HTR-8/SVneo (cell line): ENCODE measurements at regions not wholly inside any gene's neighbourhood (a gene's known extent, or its start where the extent isn't known, plus 50 kb on each side); places are given as distances from the start of the nearest gene placed in this dataset.

Experiments used
- DNase-seq: peaks from one replicate; pipeline ENCODE4 v3.0.0; 2011; ENCODE audit warnings: low spot score, mixed read lengths; ENCODE audit not compliant: insufficient read length
- FAIRE-seq: peaks from 2 replicates; lab custom pipeline; 2011; peaks lifted over from hg19 to GRCh38; lab: Jason Lieb, UNC

DNA sequence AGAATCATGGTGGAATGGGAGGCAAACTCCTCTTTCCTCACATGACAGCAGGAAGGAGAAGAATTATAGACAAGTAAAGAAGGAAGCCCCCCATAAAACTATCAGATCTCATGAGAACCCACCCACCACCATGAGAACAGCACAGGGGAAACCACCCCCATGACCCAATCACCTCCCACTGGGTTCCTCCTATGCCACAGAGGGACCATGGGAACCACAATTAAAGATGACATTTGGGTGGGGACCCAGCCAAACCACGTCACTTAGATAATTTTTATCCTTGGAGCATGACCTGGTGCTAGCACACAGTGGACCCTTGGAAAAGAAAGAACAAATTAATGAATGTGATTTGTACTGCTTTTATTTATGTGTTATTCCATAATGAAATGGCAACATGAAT, 188.6 kb upstream of the NCKAP5 start:
- FAIRE-seq (no peak), DNase-seq (no peak)

DNA sequence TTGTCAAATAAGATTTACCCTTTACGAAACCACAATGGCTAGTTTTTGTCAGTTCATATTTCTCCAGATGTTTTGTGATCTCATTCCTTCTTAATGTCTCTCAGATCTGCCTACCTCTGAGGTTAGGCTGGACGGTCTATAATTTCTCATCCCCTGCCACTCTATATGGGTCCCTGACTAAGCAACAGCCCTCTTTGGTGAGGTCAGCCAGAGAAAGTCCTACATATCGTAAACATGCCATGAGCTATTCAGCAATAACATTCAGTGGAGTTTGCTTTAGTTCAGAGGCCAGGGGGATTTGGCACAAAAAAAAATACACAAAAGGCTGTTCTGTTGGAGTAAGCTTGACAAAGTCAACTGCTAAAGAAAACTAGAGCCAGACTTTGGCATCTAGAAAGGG, 192.1 kb upstream of the NCKAP5 start:
- FAIRE-seq = no peak
- DNase-seq = peak; percentile 32

DNA sequence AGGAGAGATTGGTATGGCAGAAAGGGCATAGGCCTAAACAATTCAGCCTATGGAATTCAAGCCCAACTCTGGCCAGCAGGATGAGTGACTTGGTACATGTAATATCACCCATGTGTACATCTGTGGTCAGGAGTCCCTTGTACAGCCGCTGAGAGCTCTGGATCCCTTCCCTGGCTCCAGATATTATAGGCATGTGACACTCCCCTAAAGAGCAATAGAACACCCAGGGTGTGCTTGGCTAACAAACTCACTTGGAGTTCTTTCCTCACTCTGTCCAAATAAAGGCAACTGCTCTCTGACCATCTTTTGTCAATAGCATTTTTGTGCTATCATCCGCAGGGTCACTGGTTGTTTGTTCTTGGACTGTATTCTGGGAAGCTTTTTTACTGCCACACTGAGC, 197.4 kb upstream of the NCKAP5 start:
- DNase-seq (no peak), FAIRE-seq (no peak)

GRCh38 chr2:133766164-133766832, 198.0 kb upstream of the NCKAP5 start:
- no peak for DNase-seq
- FAIRE-seq = no peak

DNA sequence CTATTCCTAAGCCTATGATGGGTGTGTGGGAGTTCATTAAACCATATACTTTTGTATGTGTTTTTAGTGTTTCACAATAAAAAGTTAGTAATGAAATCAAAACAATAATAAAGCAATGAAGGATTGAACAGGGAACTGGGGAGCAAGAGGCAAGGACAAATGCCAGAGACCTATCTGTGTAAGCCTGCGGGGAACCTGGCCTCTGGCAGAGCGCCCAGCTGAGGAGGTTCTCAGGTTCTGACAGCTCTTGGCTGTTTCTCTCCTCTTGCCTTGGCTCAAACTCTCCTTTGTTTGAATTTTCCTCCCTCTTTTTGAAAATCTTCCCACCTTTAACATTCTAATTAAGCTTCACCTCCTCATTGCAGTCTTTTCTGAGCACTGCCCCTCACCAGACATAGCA, 200.0 kb upstream of the NCKAP5 start:
- FAIRE-seq = no peak

DNA sequence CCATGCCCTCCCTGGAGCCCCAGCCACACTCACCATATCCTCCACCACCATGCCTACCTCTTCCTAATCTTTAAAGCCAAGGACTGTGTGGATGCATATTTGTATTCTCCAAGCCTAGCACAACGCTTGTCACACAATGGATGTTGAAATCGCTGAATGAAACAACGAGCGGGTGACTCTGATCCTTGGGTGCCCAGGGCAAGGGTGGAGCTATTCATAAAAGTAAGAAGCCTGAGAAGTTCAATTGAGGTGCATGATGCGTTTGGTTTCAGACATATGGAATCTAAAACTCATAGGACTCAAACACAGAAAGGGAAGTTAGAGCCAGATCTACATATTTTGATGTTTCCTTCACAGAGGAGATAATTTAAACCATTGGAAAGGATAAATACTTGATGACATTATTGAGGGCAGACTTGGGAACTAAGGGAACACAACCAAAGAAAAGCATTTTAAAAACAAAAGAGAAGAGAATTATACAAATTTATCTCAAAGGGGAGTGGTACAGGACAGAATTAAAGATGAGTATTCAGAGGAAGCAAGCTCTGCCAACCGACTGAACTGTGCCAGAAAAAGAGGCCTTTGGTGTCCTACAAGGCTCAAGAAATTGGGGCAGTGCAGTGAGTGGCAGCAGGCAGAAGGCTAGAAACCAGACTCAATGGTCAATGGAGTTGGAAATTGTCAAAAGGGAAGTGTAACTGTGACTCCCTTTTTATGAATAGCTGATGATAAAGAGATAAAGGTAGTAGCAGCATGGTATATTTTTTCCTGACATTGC, 200.6 kb upstream of the NCKAP5 start:
- FAIRE-seq = no peak

More for the DNA sequence above, 200.0 kb upstream of the NCKAP5 start:
- DNase-seq = no peak

DNA sequence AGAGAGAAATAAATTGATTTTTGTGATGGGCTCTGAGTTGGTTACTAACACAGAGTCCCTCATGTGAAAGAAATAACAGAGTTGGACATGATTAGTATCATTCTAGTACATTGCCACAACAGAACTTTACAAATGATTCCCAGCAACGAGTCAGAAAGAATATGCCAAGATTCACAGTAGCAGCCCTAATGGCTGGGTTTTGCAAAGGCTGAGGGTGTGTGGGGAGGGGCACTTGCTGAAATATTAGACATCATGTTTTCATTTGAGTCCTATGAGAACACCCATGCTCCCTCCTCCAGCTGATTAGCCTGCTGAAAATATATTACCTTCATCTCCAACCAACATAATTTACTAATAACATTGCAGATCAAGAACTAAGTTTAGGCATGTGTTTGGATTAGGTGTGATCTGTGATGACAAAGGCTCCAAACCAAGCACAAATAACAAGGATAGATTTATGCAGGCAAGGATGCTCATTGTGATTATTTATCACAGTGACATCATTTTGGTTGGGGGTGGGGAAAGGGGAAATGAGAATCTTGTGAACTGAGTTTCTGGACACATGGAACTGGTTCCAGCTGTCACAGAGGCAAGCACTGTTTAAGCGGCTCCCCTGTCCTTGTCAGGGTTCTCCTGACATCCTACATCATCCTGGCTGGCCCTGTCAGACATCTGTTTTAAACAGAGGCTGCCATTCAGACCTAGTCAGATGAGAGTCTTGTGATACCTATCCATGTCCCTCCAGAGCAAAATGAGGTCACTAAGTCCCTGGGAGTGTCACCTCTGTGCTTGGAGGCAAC, 205.8 kb upstream of the NCKAP5 start:
- FAIRE-seq = no peak
- DNase-seq = no peak

More for the DNA sequence above, 200.6 kb upstream of the NCKAP5 start:
- DNase-seq = no peak

DNA sequence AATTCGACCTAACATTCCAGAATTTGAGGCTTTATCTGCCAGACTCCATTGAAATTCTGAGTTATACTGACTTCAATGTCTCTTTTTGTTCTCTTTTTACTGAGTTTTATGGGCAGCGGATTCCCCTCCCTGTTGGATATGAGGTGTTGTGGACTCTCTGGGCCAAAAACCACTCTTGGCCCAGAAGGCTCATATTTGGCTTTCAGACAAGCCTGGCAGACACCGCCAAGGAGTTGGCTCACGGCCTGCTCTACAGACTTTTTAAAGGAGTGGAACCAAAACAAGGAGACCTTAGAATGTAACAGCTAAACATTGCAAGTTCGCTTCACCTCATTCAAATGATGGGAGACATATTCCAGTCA, 206.4 kb upstream of the NCKAP5 start:
- no peak for FAIRE-seq
- DNase-seq = no peak

DNA sequence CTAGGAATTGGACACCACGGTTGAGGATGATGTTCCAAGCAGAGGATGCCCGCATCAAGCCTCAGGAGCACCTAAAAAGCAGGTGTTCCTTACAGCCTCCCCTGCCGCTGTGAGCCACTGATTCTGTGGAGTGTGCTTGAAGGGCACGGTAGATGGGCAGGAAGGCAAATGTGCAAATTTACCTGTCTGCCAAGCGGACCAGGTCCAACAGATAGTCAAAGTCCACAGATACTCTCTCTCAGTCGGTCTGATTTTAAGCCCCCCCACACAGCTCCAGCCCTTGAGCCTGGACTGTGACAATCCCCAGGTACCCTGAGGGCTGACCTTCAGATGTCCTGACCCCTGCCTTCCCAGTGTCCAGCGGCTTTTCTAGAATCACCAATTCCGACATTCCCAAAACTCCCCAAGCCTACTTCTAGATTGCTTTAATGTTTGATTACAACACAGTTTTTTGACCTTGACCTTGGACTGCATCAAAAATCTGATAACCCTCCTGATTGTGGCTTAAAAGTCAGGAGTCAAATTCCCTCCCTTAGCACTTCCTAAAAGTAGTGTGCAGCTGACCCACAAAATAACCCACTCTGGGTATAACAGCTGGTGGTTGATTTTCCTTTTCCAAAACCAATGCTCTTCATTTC, 208.8 kb upstream of the NCKAP5 start:
- FAIRE-seq = no peak
- DNase-seq = no peak

DNA sequence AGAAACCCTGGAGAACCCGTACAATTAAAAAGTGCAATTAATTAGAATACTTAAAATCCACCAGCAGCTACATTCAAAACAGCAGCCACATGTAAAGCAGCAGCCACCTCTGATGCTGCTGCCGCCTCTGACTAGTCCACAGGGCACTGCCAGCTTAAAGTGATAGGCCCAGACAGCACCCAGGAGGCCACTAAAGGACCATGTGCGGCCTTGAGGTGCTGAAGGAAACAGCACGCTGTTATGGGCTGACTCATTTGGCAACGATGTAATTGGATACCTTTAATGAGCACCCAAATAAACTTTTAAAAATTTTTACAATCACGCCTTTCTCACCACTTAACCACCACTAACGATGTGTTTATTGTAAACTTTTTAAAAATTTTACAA, 209.3 kb upstream of the NCKAP5 start:
- peak; percentile 42 for DNase-seq

DNA sequence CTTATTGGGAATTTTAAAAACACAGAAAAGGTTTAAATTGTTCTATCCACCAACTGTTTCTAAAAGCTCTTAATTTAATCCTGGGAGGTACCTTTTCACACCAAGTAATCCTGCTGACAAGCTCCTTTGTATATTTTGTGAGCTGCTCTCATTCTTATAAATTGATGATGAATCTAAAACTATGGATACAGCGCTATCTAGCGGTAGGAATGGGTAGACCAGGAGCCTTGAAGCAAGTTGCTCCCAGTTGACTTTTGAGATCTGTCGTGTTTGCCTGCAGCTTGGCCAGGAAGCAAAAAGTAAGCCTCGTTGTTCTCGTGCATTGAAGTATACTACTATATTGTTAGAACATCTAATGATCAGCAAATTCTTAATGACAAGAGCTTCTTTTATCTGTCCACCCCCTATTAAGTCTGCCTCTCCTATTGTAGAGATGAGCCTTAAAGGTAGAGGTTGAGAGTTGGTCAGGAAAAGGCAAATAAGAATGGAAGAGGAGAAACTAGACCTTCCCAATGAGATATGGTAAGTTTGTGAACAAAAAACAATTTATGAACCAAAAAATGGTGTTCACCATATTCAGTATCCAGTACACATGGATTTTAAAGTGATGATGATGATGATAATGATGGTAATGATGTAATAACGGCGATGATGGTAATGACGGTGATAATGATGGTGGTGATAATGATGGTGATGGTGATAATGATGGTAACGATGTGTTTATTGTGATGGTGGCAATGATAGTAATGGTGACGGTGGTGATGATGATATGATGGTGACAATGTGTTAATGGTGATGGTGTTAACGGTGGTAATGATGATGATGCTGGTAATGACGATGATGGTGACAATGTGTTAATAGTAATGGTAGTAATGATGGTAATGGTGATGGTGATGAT, 212.1 kb upstream of the NCKAP5 start:
- FAIRE-seq (no peak), DNase-seq (peak; percentile 48)

More for the DNA sequence above, 209.3 kb upstream of the NCKAP5 start:
- FAIRE-seq = peak; percentile 33

GRCh38 chr2:133780997-133781513, 212.8 kb upstream of the NCKAP5 start:
- no peak for DNase-seq
- FAIRE-seq = peak; percentile 99

- DNase-seq (no peak), FAIRE-seq (no peak)
Observed at GRCh38 chr2:133787207-133787606, 218.9 kb upstream of the NCKAP5 start.

GRCh38 chr2:133787651-133788050, 219.4 kb upstream of the NCKAP5 start:
- FAIRE-seq = no peak

DNA sequence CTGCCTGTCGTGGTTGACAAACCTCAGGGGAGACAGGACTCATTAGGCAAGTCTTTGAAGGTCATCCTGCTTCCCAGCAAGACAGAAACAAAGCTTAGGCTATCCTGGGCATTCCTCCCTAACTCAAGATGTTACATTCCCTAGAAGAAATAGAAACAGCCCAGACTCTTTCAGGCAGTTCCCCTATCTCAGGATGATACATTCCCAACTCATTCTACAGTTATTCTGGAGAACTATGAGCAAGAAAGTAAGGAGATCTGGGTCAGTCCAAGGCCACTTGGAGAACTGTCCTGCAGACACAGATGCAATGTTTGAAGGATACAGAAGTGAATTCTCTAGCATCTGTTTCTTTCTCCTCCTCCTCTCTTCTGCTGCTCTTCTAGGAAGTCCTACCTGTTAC, 220.1 kb upstream of the NCKAP5 start:
- DNase-seq (no peak), FAIRE-seq (no peak)

More at GRCh38 chr2:133787651-133788050, 219.4 kb upstream of the NCKAP5 start:
- DNase-seq = no peak

- DNase-seq (no peak), FAIRE-seq (no peak)
Observed at GRCh38 chr2:133789743-133790142, 221.5 kb upstream of the NCKAP5 start.

DNA sequence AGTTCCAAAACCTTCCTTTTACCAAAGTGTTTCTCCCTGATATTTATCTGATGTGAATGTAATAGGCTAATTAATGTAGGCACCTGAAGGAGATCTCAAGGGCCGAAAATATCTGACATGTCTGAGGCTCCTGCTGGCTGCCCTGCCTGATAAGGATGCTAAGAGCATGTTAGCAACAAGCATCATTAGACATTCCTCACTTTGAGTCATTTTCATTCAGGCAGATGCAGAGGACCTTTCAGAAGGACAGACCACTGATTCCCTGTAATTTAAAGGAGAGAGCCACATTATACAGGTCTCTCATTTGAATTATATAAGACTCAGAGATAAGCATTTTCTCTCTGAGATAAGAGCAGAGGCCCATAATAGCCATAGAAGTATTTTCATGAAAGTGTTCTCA, 222.4 kb upstream of the NCKAP5 start:
- FAIRE-seq = no peak
- no peak for DNase-seq

GRCh38 chr2:133791191-133791590, 222.9 kb upstream of the NCKAP5 start:
- DNase-seq (peak; percentile 20), FAIRE-seq (peak; percentile 38)

DNA sequence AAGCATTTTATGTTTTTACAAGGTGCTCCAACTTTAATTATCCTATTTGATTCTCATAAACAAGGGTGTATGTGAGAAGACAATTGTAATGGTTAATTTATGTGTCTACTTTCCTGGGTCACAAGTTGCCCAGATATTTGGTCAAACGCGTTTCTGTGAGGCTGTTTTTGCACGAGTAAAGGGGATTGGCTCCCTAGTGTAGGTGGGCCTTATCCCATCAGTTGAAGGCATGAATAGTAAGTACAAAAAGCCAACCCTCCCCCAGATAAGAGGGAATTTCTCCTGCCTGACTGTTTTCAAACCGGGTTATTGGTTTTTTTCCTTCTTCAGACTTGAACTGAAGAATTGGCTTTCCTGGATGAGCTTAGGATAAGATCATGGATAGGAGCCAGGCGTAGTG, 224.0 kb upstream of the NCKAP5 start:
- DNase-seq (no peak), FAIRE-seq (no peak)
